ENCODE measurements at regions not wholly inside any gene's neighbourhood (a gene's known extent, or its start where the extent isn't known, plus 50 kb on each side); places are given as distances from the start of the nearest gene placed in this dataset.
"Not testable (repeated sequence)": the region's sequence is repeated elsewhere in the genome, so short reads cannot be mapped to it uniquely, and the experiment has no call there.

DNA sequence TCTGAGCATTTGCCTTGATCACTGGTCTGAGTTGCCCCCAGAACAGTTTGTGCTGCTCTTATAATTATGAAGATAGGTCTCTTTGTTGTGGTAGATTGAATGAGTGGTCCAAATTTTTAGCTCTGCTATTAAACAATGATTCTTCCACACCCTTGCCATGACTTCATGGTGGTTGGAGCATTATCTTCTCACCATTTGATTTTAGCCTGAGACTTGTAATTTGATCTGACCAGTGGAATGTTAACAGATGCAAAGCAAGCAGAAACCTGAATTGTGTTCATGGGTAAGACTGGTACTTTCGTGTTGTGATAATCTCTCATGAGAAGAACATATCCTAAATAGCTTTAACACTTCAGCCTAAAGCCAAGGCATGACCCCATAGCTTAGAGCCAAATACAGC is 139.1 kb downstream of the TFPI2 start:
- no peak for DNase-seq (ENCODE audit: low read depth, low spot score)
- H3K27ac ChIP-seq, result no peak overlapping the region

DNA sequence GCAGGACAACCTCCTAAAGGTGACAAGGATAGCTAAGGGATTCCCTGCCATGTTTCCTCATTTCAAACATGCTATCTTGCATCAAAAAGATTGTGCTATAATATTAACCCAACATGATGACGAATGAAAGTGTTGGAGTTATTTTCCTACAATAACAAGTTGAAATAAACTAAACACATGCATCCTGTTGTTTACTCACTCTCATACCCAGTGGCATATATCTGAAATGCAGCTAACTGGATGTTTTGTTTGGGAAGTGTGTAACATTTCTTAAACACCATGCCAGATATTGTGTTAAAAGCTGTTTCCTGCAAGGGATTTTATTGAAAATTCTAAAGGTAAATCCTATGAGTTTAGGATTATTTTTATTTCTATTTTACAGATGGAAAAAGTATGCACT is 139.6 kb downstream of the TFPI2 start:
- DNase-seq (ENCODE audit: low read depth, low spot score), result no peak
- no peak overlapping the region for H3K27ac ChIP-seq

DNA sequence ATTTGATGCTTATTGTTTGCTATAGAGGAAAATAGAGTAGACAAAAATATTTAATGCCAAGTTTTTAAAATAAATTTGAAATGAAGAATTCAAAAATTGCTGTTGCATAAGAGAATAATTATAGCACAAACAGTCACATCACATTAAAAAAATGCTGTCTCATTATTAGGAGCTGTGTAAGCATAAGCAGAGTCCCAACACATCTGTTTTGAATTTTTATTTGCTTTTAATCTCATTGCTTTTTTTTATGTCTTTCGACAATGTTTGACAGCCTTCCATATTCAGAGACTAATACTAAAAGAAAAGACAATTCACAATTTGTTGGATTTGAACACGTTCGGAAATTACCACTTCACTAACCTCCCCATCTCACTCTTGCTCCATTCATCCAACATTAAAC is 143.5 kb downstream of the TFPI2 start:
- no peak for DNase-seq (ENCODE audit: low read depth, low spot score)
- no peak overlapping the region for H3K27ac ChIP-seq

DNA sequence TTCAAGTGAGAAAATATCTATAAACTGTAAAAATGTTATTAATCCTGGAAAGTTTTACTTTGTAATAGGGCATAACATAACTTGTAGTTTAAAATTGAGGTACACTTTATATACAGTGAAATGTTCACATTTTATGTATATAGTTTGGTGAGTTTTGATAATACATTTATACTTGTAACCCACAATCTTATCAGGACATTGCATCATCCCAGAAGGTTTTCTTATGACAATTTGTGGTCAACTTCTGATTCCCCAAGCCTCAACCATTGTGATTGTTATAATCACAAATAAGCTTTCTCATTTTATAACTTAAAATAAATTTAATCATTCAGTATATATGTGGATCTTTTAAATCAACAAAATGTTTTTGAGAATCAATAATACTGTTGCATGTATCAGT is 151.1 kb downstream of the TFPI2 start:
- H3K27ac ChIP-seq, result no peak overlapping the region
- no peak for DNase-seq (ENCODE audit: low read depth, low spot score)

DNA sequence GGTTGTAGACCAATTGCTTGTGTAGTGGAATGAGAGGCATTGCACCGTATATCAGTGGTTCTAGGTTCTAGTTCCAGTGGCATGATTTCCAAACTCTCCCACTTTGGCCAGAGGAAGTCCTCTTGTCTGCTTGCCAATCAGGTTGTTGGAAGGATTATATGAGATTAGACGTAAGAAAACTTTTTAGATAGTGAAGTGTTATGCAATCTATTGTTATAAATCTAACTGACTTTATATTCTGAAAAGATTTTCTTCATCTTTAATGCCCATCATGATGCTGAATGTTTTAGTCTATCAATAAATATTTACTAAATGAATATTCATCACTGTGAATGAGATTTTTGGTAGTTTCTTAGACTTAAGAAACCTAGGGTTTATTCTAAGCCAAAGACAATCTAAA is 152.6 kb downstream of the TFPI2 start:
- DNase-seq (ENCODE audit: low read depth, low spot score), result no peak
- H3K27ac ChIP-seq, result no peak overlapping the region

DNA sequence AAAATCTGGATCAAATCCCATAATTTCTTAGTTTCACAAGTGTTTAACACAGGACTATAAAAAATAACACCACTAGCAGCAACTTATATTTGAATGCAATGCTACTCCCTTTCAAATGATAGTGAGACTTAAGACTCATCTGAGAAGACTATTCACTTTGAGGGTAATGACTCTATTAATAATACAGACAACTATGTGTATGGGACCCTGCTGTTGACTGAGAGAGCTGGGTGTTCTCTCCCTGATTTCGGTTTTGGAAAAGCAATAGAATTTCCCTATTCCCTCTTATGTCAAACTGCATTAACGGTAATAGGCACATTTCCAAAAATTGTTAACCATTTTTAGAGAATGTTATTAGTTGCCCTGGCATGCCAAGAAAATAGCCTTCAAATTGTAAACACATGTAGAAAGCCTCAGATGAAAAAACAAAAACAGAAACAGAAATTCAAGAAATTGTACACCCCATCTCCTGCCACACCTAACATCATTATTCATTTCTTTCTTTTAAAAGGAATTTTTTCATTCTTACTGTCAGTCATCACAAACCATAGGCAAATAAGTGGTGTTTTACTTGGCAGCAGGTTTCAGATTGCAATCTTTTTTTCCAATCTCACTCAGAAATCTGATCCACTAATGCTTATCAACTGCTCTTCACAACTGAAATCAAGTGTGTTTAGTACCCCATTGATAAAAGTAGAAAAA is 153.7 kb downstream of the TFPI2 start:
- no peak for DNase-seq (ENCODE audit: low read depth, low spot score)

DNA sequence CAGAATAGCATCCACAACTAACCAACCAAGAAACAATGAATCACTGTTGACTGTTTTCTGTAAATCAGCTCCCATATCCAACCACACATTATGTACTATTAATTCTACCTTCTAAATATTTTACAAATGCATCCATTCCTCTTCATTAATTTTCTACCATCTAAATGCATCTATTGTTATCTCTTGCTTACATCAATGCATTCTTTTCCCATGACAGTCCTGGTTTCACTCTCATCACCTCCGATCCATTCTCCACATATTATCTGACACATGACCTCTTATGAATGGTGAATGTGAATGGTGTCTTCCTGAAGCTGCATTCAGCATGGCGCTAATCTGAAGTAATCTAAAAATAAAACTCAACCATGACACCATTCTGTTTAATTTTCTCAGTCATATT is 153.8 kb upstream of the CALCR start:
- no peak for DNase-seq (ENCODE audit: low read depth, low spot score)
- H3K27ac ChIP-seq, result no peak overlapping the region

More for the DNA sequence above, 153.7 kb downstream of the TFPI2 start:
- no peak overlapping the region for H3K27ac ChIP-seq

DNA sequence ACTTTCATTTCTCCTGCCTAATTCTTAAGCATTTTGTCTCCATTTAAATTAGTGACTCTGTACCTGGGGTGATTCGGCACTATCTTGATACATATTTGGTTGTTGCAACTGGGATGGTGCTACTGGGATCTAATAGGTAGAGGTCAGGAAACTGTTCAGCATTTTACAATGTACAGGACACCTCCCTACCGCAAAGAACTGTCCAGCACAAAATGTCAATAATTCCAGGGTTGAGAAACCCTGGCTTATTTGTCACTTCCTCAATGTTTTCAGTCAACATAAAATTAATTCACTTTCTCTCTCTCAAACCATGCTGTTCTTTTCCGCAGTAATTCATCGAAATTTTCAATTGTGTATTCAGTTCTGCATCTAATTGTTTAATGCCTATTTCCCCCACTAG is 151.4 kb upstream of the CALCR start:
- DNase-seq (ENCODE audit: low read depth, low spot score), result no peak
- H3K27ac ChIP-seq, result no peak overlapping the region

DNA sequence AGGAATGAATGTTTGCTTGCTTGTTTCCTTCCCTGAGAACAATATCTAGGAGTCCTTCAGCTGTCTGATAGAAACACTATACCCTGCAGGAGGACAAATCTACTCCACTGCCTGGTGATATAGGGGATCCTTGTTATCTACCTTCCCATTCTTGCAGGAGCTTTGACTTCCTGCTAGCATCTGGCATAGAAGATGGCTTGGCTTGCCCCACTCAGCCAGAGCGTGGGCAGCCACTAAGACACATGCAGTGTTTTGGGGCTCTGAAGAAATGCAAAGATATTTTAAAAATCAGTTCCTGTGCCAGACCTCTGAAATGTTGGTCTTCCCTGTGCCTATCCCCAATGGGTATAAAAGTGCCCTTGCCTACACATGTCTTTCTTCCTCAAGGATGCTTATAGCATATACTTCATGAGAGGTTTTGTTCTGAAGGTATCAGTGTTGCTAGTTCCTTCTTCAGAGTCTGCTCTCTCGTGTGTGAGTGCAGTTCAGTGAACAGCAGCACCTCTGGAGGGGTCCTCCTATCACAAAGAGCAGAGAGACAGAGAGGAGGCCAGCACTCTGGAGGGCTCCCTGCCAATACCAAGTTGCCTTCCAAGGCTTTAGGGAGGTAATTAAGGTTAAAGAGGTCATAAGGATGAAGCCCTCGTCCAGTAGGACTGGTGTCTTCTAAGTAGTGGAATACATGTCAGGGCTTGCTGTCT is 149.1 kb upstream of the CALCR start:
- DNase-seq (ENCODE audit: low read depth, low spot score), result no peak
- no peak overlapping the region for H3K27ac ChIP-seq

DNA sequence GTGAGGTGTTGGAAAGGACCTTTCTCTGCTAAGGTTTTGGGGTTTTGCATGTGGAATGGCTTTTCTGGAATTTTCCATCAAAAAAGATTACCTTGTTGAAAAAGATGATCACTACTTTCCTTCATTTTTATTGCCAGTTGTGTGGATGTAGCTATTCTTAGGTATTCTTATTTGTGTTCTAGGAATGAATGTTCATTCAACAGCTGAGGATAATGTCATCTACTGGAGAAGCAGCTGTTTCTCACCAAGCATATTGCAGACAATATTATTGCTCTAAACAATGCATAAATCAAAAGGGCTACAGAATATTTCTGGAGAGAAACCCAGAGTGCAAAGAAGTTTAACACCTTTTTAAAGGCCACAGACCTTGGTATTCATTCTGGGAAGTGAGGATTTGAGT is 145.6 kb upstream of the CALCR start:
- no peak for DNase-seq (ENCODE audit: low read depth, low spot score)
- H3K27ac ChIP-seq, result no peak overlapping the region

DNA sequence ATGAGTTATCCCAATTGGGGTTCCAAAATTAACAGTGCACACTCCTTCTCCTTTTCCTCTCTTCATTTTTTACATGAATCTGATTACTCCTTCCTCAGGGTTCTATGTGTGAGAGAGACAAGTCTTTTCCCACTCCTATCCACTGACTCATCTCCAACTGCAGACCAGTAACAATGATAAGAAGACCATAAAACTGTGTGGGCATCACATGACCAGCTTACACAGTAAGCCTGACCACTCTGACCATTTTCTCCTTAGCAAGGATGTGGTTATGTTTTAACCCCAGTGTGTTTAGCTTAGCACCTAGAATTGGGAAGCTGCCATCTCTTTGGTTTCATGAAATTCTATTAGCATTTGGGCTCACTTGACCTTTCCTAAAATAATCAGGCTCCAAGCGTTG is 145.0 kb upstream of the CALCR start:
- DNase-seq (ENCODE audit: low read depth, low spot score), result peak; percentile 10
- no peak overlapping the region for H3K27ac ChIP-seq

DNA sequence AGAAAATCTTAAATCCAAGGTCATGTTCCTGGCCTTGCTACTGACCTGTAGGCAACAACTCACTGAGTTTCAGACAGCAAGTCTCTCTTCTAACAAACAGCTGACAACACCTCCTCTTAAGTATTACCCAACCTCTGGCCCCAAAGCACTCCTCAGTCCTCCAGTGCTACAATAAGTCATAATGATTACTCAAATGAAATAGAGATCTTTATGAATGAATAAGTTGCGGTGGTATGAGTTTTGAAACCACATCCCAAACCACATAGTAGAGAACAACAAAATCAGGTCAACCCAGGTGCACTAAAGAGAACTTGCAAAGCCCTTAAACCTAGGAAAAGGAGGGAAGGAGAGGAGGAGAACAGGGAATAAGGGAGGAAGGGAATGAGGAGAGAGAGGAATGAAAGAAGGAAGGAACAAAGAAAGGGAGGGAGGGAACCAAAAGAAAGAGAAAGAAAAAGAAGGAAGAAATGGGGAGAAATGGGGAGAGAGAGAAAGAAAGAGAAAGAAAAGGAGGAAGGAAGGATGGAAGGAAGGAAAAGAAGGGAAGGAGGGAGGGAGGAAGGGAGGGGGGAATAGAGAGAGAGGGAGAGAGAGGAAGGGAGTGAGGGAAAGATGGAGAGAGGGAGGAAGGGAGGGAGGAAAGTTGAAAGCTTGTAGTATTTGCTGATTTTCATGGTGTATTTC is 142.8 kb upstream of the CALCR start:
- DNase-seq (ENCODE audit: low read depth, low spot score), result peak; percentile 75
- no peak overlapping the region for H3K27ac ChIP-seq

DNA sequence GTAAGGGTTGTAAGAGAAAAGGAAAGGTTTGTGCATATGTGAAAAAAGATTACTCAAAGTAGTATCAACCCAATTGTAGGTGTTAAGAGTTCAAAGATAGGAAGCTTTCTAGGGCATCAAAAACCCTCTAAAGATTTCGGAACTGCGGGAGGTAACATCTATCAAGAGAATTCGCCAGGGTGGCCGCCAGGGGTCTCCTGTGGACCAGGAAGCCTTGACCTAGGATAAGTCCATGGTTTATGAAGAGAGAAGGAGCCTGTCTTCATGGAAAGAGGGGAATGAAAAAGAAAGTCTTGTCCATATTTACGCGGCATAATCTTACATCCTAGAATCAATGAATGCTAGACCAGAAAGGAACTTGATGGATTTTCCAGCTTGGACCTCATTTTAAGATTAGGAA is 140.7 kb upstream of the CALCR start:
- H3K27ac ChIP-seq, result no peak overlapping the region
- DNase-seq (ENCODE audit: low read depth, low spot score), result no peak

DNA sequence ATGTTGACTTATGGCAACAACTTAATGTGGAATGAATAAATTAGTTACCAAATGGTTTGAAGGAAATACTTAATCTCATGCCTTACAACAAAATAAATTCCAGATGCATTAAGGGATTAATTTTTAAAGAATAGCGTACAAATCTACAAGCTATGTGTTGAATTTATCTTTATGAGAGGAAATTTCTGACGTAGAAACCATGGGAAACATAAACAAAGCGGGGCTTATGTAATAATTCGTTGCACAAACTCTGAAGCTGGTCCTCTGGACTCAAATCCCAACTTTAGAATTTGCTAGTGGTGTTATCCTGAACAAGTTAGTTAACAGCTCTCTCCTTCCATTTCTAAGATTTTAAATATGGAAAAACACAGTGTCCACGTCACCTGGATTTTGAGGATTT is 137.4 kb upstream of the CALCR start:
- no peak for DNase-seq (ENCODE audit: low read depth, low spot score)
- H3K27ac ChIP-seq, result no peak overlapping the region

DNA sequence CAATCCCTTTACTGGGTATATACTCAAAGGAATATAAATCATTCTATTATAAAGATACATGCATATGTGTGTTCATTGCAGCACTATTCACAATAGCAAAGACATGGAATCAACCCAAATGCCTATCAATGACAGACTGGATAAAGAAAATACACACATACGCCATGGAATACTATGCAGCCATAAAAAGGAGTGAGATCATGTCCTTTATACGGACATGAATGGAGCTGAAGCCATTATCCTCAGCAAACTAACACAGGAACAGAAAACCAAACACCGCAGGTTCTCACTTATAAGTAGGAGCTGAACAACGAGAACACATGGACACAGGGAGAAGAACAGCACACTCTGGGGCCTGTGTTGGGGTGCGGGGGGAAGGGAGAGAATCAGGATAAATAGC is 133.7 kb upstream of the CALCR start:
- DNase-seq (ENCODE audit: low read depth, low spot score), result not testable (repeated sequence)

DNA sequence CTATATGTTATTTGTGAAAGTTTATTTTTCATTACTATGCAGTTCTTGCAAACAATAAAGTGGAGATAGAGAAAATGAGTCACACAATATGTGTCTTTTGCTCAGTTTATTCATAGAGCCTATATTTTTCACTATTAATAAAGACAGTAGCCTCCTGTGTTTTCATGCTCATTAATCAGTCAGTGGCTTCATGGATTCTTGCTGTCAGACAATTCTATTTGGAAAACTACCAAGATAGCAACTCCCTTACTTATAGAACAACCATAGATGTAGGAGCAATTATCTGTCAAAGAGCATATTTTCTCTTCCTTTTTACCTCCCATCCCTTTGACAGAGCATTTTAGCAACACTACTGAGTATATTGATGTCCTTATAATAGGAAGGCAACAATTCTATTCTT is 132.7 kb upstream of the CALCR start:
- no peak overlapping the region for H3K27ac ChIP-seq
- DNase-seq (ENCODE audit: low read depth, low spot score), result no peak

More for the DNA sequence above, 133.7 kb upstream of the CALCR start:
- not testable (repeated sequence) for H3K27ac ChIP-seq

DNA sequence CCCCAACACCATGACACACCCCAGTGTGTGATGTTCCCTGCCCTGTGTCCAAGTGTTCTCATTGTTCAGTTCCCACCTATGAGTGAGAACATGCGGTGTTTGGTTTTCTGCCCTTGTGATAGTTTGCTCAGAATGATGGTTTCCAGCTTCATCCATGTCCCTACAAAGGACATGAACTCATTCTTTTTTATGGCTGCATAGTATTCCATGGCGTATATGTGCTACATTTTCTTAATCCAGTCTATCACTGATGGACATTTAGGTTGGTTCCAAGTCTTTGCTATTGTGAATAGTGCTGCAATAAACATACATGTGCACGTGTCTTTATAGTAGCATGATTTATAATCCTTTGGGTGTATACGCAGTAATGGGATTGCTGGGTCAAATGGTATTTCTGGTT is 131.6 kb upstream of the CALCR start:
- not testable (repeated sequence) for H3K27ac ChIP-seq; DNase-seq (ENCODE audit: low read depth, low spot score)

DNA sequence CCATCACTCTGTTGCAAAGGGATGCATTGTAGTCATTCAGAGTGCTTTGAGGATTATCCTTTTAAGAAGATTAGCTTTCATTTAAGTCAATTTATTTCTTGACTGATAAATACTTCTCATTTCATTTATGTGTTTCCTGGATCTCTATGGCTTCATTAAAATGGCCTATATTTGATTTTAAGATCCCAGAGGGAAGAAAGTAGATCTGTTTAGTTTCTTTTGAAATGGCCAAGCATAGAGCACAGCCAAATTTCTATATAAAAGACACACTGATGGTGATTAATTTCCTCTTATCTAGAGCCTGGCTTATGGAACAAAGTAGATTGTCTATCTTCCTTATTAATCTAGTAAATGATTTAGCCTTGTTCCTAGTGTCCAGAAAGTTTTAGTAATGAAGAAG is 129.7 kb upstream of the CALCR start:
- no peak for DNase-seq (ENCODE audit: low read depth, low spot score)
- H3K27ac ChIP-seq, result no peak overlapping the region

DNA sequence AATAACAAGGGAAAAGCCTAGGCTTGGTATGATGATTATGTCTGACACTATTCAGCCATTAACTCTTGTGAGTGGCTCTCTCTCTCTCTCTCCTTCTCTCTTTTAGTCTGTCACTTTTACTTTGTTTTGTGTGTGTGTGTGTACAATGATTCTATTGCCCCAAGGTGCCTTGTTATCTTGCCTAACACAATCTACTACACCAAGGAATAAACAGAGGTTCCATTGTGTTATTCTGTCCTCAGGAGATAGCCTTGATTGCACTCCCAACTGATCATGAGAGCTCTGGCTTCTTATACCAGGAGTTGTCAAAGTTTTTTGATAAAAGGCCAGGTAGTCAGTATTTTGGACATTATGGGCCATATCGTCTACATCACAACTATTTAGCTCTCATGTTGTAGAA is 123.4 kb upstream of the CALCR start:
- H3K27ac ChIP-seq, result no peak overlapping the region

DNA sequence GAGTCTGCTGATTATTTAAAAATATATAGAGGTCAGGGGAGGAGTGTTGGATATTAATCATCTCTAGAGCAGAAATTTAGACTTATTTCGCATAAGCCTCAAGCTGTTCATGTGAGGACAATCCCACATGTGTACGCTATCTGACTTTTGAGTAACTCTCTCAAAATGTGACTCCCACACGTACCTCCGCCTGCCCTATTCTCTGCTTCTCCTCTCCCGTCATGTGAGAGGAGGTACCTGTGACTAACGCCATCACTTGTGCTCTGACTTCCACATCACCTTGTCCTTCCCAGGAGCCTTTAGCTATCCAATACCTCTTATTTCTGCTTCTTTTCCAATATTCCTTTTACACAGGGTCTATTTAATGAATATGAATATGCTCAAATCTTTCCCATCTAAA is 119.3 kb upstream of the CALCR start:
- DNase-seq (ENCODE audit: low read depth, low spot score), result no peak
- H3K27ac ChIP-seq, result no peak overlapping the region

More for the DNA sequence above, 123.4 kb upstream of the CALCR start:
- DNase-seq (ENCODE audit: low read depth, low spot score), result no peak

DNA sequence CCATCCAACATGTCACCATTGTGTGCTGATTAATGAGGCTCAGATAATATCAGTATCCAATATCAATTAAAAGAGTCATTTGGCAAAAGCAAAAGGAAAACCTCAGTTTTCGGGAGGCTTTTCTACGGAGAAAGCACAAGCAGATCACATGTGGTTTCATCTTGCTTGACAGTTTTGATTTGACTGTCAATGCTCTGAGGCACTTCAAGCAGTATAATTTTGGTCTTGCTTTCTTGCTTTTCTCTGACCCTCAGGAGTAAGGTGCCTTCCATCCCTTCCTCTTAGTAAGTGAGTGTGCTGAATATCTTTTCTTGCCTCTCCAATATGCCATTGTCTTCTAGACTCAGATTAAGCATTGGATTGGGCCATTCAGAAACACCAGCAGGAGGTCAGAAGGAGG is 115.5 kb upstream of the CALCR start:
- DNase-seq (ENCODE audit: low read depth, low spot score), result no peak
- H3K27ac ChIP-seq, result no peak overlapping the region

DNA sequence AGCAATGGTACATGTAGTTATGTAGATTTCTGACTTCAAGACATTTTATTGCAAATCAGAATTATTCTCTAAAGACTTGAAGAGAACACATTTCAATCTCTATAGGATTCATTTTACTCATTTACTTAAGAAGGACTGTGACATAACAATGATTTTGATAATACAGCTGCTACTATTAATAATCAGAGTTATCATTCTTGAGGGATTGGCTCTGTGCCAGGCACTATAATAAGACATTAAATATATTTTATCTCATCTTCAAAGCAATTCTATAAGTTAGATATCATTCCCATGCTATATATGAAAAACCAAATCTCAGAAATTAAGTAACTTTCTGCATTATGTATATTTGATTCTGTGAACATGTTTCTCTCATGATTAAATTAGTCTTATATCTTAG is 103.7 kb upstream of the CALCR start:
- no peak for DNase-seq (ENCODE audit: low read depth, low spot score)
- H3K27ac ChIP-seq, result no peak overlapping the region

All from epithelial cell of prostate (primary cell).